B cell (primary cell): ENCODE measurements at regions not wholly inside any gene's neighbourhood (a gene's known extent, or its start where the extent isn't known, plus 50 kb on each side); places are given as distances from the start of the nearest gene placed in this dataset.

Experiments
- ATAC-seq: fragments of 200-7000 bp; cut with Tn5 transposase; one replicate; pipeline ENCODE4 v1.10.0; 2021; ENCODE audit warnings: low read depth, mild to moderate bottlenecking, moderate number of reproducible peaks, moderate library complexity
- CTCF ChIA-PET: fragments of 350-600 bp; sonication (Branson Sonifier 250); formaldehyde crosslinking; loops from one replicate; lab custom pipeline; 2021; ENCODE audit warnings: antibody characterized with exemption, inconsistent platforms; lab: Charles Lee
- POLR2A ChIA-PET: fragments of 350-600 bp; sonication (Branson Sonifier 250); formaldehyde crosslinking; loops from one replicate; lab custom pipeline; 2021; ENCODE audit warnings: antibody characterized with exemption; lab: Charles Lee
- DNase-seq: peaks from one replicate; pipeline ENCODE4 v3.0.0; 2013
- H2AFZ ChIP-seq: 2 replicates; pipeline ENCODE4 v1.6.1; 2012; ENCODE audit warnings: mild to moderate bottlenecking, low read depth, low read length; ENCODE audit not compliant: insufficient read depth, poor library complexity, severe bottlenecking
- H3K27ac ChIP-seq, 2 donors: 1 replicate in 1 of 2; 2 replicates in 1 of 2; pipeline ENCODE4 v1.5.1; 2012 to 2013; ENCODE audit warnings: low read length in 2 of 2, mild to moderate bottlenecking in 2 of 2, moderate library complexity in 1 of 2
- H3K27me3 ChIP-seq, 4 experiments: fragments of 200-600 bp in 1 of 4; sonication (generic) in 1 of 4; replicated peaks in 1 of 4; 1 replicate in 2 of 4; 2 replicates in 2 of 4; pipeline versions ENCODE4 v1.6.1 to v1.7.0; 2013 to 2016; ENCODE audit warnings: low read length in 3 of 4, mild to moderate bottlenecking in 2 of 4, mixed read lengths in 1 of 4, moderate library complexity in 1 of 4; ENCODE audit not compliant: insufficient read depth in 4 of 4, control insufficient read depth in 3 of 4; ENCODE audit errors: control extremely low read depth in 1 of 4
- H3K36me3 ChIP-seq, 2 experiments: replicated peaks in 1 of 2; 1 replicate in 1 of 2; 2 replicates in 1 of 2; pipeline versions ENCODE4 v1.6.1 to v1.7.1; 2013; ENCODE audit warnings: low read length in 1 of 2; ENCODE audit not compliant: insufficient read depth in 2 of 2, control insufficient read depth in 1 of 2; ENCODE audit errors: control extremely low read depth in 1 of 2, extremely low read depth in 1 of 2
- H3K4me1 ChIP-seq, 2 donors: fragments of 200-600 bp in 1 of 2; sonication (generic) in 1 of 2; 1 replicate in 1 of 2; 2 replicates in 1 of 2; pipeline versions ENCODE4 v1.5.1 to v1.6.1; 2013 to 2017; ENCODE audit warnings: low read length in 2 of 2; ENCODE audit not compliant: control insufficient read depth in 2 of 2, insufficient read depth in 2 of 2
- H3K4me2 ChIP-seq: replicated peaks from 2 replicates; pipeline ENCODE3; 2012; ENCODE audit warnings: mild to moderate bottlenecking, low read depth, low read length; ENCODE audit not compliant: poor library complexity, severe bottlenecking
- H3K4me3 ChIP-seq, 5 experiments: fragments of 200-600 bp in 1 of 5; sonication (generic) in 1 of 5; 1 replicate in 3 of 5; 2 replicates in 2 of 5; pipeline versions ENCODE4 v1.5.1 to v1.7.0; 2011 to 2016; ENCODE audit warnings: low read length in 4 of 5, mild to moderate bottlenecking in 4 of 5, low read depth in 2 of 5, control low read depth in 1 of 5, moderate library complexity in 1 of 5; ENCODE audit not compliant: insufficient read depth in 1 of 5; ENCODE audit errors: control extremely low read depth in 1 of 5, extremely low read depth in 1 of 5
- H3K79me2 ChIP-seq: fragments of 200-600 bp; sonication (generic); one replicate; pipeline ENCODE4 v1.6.0; 2016; ENCODE audit warnings: low read length; ENCODE audit not compliant: control insufficient read depth, insufficient read depth
- H3K9ac ChIP-seq: fragments of 200-600 bp; sonication (generic); 2 replicates; pipeline ENCODE4 v1.6.1; 2017; ENCODE audit warnings: mild to moderate bottlenecking, low read length, moderate library complexity
- H3K9me3 ChIP-seq, 3 donors: one replicate each; pipeline versions ENCODE4 v1.6.1 to v1.7.1; 2013; ENCODE audit warnings: low read length in 2 of 3; ENCODE audit not compliant: control insufficient read depth in 2 of 3, insufficient read depth in 1 of 3; ENCODE audit errors: control extremely low read depth in 1 of 3
- H4K20me1 ChIP-seq: 2 replicates; pipeline ENCODE4 v1.6.0; 2012; ENCODE audit warnings: mild to moderate bottlenecking, low read length; ENCODE audit not compliant: insufficient read depth, control insufficient read depth, poor library complexity, severe bottlenecking
- H3K27ac Mint-ChIP-seq: one replicate; pipeline ENCODE4 v1.8.0; 2021; ENCODE audit warnings: mixed read lengths
- H3K27me3 Mint-ChIP-seq: one replicate; pipeline ENCODE4 v1.8.0; 2021; ENCODE audit warnings: mixed read lengths
- H3K4me1 Mint-ChIP-seq: one replicate; pipeline ENCODE4 v1.8.0; 2021; ENCODE audit warnings: mixed read lengths
- H3K4me3 Mint-ChIP-seq: one replicate; pipeline ENCODE4 v1.8.0; 2021; ENCODE audit warnings: mixed read lengths
- H3K9me3 Mint-ChIP-seq: one replicate; pipeline ENCODE4 v1.8.0; 2022; ENCODE audit warnings: mixed read lengths; ENCODE audit not compliant: insufficient read depth
- EZH2 ChIP-seq: IDR thresholded peaks from 2 replicates; pipeline ENCODE4 v1.6.1; 2012; ENCODE audit warnings: borderline replicate concordance, low read depth, mild to moderate bottlenecking, moderate library complexity, low read length; ENCODE audit not compliant: insufficient read depth, poor library complexity, severe bottlenecking
- WGBS: methylation state at CpG from one replicate; pipeline ENCODE4 v1.1.5; 2013; ENCODE audit warnings: missing lambda C conversion rate; ENCODE audit not compliant: insufficient coverage; 5-methylcytosine and 5-hydroxymethylcytosine counted together
- intact Hi-C: fragments of 100-400 bp; cut with micrococcal nuclease; formaldehyde crosslinking; loops from one replicate; pipeline ENCODE4 v1.10.0; 2022
- TF ChIP-seq, protein P1 (sequence below): fragments of 200-600 bp; IDR thresholded peaks from one replicate; pipeline ENCODE4 v1.8.0; 2022; ENCODE audit warnings: antibody characterized with exemption, mild to moderate bottlenecking

DNA sequence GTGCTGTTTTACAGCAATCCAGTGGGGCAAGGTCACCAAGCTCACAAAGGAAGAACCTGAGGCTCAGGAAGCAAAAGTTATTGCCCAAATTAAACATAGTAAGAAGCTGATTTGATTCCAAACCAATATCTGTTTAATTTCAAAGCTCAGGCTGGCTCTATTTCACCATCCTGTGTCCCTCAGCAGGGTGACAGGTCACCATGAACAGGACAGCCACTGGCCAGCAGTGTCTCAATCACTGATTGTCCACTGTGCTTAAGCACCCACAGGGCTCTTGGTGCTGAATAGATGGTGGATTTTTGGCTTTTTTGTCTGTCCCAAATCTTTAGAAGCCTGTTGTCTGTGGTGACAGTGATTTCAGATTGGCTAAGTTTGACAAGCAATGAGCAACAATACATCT, 146.4 kb upstream of the ZNF32 start:
- H3K27ac ChIP-seq: no peak overlapping the region
- Mint-ChIP-seq H3K27me3 (peaks cover 16% of the 10 kb centered on the region), H3K4me1 (no peaks in the 10 kb centered on the region), H3K9me3 (no peaks in the 10 kb centered on the region), H3K27ac (no peak overlapping the region), H3K4me3 (no peak overlapping the region)
- no peaks in the 10 kb centered on the region for H3K4me1 ChIP-seq
- H4K20me1 ChIP-seq: no peaks in the 10 kb centered on the region
- H3K4me3 ChIP-seq: no peak overlapping the region
- CTCF ChIA-PET: no interaction called here
- H3K79me2 ChIP-seq: no peaks in the 10 kb centered on the region
- H3K9ac ChIP-seq: no peak overlapping the region
- no peaks in the 10 kb centered on the region for H3K27me3 ChIP-seq
- no peaks in the 10 kb centered on the region for H3K36me3 ChIP-seq
- DNase-seq (no peak), ATAC-seq (no peak)
- TF ChIP-seq, protein P1, sequence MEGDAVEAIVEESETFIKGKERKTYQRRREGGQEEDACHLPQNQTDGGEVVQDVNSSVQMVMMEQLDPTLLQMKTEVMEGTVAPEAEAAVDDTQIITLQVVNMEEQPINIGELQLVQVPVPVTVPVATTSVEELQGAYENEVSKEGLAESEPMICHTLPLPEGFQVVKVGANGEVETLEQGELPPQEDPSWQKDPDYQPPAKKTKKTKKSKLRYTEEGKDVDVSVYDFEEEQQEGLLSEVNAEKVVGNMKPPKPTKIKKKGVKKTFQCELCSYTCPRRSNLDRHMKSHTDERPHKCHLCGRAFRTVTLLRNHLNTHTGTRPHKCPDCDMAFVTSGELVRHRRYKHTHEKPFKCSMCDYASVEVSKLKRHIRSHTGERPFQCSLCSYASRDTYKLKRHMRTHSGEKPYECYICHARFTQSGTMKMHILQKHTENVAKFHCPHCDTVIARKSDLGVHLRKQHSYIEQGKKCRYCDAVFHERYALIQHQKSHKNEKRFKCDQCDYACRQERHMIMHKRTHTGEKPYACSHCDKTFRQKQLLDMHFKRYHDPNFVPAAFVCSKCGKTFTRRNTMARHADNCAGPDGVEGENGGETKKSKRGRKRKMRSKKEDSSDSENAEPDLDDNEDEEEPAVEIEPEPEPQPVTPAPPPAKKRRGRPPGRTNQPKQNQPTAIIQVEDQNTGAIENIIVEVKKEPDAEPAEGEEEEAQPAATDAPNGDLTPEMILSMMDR: no peak
- no peak for TF ChIP-seq EZH2
- no peak overlapping the region for H3K4me2 ChIP-seq
- intact Hi-C loops: no loop called here
- POLR2A ChIA-PET: no interaction called here
- peaks cover 0 to 3% (median 0%) of the 10 kb centered on the region in 3 donors for H3K9me3 ChIP-seq
- H2AFZ ChIP-seq: no peak overlapping the region

DNA sequence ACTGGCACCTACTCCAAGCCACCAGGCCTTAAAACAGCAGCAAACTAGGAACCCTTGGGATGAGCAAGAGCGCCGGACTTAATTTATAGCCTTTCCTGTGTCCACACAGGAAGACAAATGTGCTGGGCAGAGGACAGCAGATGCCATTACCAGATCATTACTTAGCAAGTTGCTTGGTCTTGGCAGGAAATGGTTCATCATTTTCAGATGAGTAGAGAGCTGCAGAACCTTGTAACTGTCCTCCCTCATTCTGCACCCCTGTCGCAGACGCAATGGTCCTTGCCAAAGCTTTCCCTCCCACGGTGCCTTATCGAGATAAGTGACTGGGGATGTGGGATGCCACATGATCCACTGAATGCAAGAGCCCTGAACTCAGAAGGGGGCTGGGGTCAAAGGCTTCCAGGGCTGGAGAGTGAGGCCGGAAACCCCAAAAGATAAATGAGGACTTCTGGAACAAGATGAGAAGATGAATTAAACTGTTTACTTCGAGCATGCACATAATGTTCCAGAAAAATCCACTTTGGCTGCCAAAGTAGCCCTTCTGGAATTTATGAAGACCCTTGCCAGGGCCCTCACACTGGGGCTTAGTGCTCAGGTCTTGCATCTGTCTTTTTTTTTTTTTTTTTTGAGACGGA, 145.6 kb upstream of the ZNF32 start:
- Histone ChIP-seq H3K4me3 (no peak overlapping the region), H3K4me2 (no peak overlapping the region), H2AFZ (no peak overlapping the region), H3K27me3 (no peaks in the 10 kb centered on the region), H3K79me2 (no peaks in the 10 kb centered on the region), H4K20me1 (no peaks in the 10 kb centered on the region), H3K9me3 (peaks cover 0 to 3% (median 0%) of the 10 kb centered on the region in 3 donors), H3K9ac (no peak overlapping the region), H3K27ac (no peak overlapping the region), H3K4me1 (no peaks in the 10 kb centered on the region), H3K36me3 (no peaks in the 10 kb centered on the region)
- Mint-ChIP-seq H3K4me1 (no peaks in the 10 kb centered on the region), H3K27me3 (peaks cover 11% of the 10 kb centered on the region), H3K4me3 (no peak overlapping the region), H3K9me3 (no peaks in the 10 kb centered on the region), H3K27ac (no peak overlapping the region)
- CTCF ChIA-PET: no interaction called here
- no peak for ATAC-seq
- DNase-seq: no peak
- TF ChIP-seq, protein P1: no peak
- no peak for TF ChIP-seq EZH2
- intact Hi-C loops: no loop called here
- POLR2A ChIA-PET: no interaction called here
- WGBS: 74% methylated on average over 2 of the region's 9 CpGs
